GM18867 (cell line): ENCODE measurements at regions not wholly inside any gene's neighbourhood (a gene's known extent, or its start where the extent isn't known, plus 50 kb on each side); places are given as distances from the start of the nearest gene placed in this dataset.

Experiments
- ATAC-seq: cut with Tn5 transposase; IDR thresholded peaks from one replicate; pipeline ENCODE4 v1.9.1; 2021; ENCODE audit warnings: mild to moderate bottlenecking, moderate library complexity; ENCODE audit not compliant: unreplicated experiment

DNA sequence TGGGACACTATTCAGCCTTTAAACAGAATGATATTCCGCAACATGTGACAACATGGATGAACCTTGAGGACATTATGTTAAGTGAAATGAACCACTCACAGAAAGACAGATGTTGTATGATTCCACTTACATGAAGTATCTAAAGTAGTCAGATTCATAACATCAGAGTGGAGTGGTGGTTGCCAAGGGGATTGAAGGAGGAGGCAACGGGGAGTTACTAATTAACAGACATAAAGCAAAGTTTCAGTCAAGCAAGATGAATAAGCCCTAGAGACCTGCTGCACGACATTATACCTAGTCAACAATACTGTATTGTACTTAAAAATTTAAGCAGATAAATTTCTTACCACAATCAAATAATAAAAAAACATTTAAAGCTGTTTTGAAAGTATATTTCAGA lies 105.0 kb upstream of the NR0B1 start:
- ATAC-seq, result peak; percentile 59

DNA sequence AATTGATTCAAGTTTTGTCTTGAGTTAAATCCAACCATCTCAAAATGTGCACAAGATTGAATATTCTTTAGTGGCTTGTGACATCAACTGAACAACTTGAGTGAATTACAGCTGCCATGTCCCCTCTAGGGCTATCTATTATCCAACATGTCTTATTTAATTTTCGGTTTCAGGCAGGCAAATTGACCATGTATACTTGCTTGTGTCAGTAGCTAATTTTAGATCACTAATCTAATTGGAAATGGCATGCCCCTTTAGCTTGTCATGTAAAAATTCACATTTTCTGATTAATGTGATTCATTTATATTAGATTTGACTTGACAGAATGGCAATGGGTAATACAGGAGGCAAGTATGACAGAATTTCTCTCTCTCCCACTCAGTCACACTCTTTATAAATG lies 93.2 kb upstream of the NR0B1 start:
- no peak for ATAC-seq

DNA sequence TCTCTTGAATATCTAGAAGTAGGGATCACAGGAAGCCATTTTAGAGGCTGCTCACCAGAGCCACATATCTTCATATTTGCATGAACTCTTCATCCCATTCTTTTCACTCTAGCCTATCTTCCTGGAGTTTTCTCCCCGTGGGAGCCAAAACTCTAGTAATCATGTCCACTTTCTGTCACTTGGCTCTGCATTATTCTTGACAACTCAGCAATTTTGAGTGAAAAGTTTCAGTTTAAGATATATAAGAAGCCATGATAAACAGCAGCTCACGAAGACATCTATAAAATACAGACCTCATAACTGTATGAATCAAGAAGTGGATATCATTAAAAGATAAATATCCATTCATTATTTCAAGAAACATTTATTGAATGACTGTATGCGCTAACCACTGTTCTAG lies 79.1 kb upstream of the NR0B1 start:
- ATAC-seq, result no peak

DNA sequence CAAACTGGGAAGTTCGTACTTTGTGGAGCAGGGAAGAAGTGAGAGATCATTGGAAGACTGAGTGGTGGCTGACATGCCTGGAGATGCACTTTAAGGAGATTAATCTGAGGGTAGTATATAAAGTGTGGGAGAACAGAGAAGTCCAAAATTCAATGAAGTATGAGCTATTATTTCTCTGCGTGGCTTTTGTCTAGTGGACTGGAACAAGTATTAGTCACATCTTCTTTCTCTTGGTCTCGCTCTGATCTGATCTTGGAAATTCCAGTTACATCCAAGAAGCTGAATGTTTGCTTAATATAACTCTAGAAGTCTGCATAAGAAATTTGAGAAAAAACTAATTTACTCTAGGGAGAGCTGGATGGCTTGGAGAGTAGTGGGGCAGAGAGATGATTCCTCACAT lies 64.8 kb upstream of the NR0B1 start:
- ATAC-seq, result no peak

DNA sequence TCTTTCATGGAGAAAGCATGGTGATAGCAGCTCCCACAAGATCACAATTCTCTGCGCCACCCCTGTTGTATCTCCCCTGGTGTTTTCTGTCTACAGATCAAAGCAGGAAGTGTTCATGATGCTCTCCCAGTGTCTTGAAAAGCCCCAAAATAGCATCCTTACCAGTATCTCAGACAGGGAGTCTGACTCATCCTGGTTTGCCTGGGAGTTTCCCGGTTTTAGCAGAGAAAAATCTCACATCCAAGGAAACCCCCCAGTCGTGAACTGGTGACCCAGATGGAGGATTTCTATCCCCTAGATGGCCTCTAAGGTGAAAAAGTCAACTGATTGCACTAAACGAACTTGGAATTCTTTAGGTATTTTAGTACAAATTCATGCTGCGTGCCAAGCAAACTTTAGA lies 64.3 kb upstream of the NR0B1 start:
- no peak for ATAC-seq

DNA sequence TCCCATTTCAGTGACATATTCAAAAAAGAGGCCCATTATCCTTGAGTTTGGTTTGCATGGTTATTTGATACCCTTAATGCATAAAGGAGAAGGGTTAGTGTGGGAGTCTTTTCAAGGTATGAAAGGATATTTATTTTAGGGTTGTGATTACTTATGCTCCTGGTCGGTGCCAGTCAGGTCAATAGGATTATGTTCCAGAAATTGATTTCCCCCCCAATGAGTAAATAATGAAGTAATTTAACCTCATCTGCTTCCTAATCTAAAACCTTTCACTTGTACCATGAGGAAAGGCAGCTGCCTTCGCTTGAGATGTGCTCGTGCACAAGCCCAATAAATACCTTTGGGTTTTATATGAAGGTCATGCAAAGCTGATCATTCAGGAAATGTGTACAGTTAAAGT lies 55.0 kb upstream of the NR0B1 start:
- no peak for ATAC-seq
